ENCODE measurements at regions not wholly inside any gene's neighbourhood (a gene's known extent, or its start where the extent isn't known, plus 50 kb on each side); places are given as distances from the start of the nearest gene placed in this dataset.

DNA sequence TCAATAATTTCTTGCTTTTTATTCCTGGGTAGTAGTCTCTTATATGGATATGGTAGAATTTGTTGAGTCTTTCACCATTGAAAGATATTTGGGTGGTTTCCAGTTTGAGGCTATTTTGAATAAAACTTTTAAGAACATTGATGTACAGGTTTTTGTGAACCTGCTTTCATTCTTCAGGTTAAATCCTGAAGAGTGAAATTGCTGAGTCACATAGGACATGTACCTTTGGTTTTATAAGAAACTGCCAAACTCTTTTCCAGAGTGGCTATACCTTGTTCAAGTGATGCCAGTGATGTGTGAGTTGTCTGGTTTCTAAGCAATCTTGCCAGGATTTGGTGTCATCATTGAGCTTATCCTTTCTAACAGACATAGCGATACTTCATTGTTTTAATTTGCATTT lies 184.6 kb upstream of the PZP start:
- TF ChIP-seq, protein P1, sequence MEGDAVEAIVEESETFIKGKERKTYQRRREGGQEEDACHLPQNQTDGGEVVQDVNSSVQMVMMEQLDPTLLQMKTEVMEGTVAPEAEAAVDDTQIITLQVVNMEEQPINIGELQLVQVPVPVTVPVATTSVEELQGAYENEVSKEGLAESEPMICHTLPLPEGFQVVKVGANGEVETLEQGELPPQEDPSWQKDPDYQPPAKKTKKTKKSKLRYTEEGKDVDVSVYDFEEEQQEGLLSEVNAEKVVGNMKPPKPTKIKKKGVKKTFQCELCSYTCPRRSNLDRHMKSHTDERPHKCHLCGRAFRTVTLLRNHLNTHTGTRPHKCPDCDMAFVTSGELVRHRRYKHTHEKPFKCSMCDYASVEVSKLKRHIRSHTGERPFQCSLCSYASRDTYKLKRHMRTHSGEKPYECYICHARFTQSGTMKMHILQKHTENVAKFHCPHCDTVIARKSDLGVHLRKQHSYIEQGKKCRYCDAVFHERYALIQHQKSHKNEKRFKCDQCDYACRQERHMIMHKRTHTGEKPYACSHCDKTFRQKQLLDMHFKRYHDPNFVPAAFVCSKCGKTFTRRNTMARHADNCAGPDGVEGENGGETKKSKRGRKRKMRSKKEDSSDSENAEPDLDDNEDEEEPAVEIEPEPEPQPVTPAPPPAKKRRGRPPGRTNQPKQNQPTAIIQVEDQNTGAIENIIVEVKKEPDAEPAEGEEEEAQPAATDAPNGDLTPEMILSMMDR (conservative IDR thresholded peaks at IDR 0.05; ENCODE audit: low read length), result no peak
- TF ChIP-seq EZH2phosphoT487 (IDR thresholded peaks at IDR 0.05; ENCODE audit: borderline replicate concordance), result no peak

Measured in Loucy (cell line).